Stimulated activated CD8-positive, alpha-beta memory T cell treated with anti-CD3 and anti-CD28 coated beads, Interleukin-12 subunit alpha, Interleukin-12 subunit beta, amount 100 ng/mL, for 1 hour (primary cell): ENCODE measurements at regions not wholly inside any gene's neighbourhood (a gene's known extent, or its start where the extent isn't known, plus 50 kb on each side); places are given as distances from the start of the nearest gene placed in this dataset.

Experiments used
- DNase-seq: peaks from one replicate; pipeline ENCODE4 v3.0.0-alpha.2; 2020; ENCODE audit warnings: low read depth

DNA sequence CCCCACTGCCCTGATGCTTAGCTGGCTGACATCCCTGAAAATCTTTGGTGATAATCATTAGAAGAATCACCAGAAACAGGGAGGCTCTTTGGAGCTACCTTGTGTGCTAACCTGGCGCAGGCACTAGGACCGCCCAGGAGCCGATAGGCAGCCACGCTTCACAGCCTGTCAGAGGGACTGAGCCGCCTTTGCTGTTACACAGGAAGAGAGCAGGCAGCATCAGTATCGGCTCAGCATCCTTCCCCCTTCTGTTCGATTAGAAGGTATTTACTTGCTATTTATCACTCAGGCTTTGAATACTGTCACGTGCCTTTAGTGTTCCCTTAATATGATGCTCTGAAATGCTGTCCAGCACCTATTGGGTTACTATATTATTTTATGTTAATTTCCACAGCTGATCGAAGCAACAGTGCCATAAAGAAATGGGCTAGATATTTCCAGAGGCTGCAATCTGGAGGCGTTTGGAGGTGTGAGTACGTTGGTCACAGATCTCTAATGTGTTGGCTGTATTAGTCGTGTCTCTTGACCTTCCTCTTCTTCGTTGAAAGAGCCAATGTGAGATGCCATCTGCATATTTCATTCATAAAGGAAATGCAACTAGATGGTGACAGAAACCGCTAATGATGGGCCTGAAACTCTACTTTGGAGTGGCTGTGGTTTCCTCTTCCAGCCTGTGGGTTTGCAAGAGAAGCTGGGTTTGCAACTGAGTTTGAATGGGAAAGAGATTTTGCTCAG lies 110.4 kb upstream of the RAB27B start:
- peak; percentile 15 for DNase-seq

DNA sequence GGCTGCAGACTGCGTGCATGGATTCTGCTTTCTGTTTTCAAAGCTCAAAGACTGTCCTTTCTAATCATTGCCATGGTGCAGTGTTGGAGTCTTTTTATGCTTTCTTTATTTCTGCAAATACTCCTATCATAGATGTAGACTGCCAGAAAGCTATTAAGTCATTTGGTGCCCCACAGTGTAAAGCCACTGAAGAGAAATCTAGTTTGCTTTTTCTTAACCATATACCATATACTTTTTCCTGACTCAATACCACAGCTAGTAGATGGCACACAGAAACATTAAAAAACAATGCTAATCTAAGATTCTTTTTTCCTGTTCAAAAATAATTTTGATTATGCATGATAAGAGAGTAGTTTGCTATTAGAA lies 109.9 kb upstream of the RAB27B start:
- DNase-seq, result no peak

- DNase-seq, result no peak
These were observed 107.7 kb upstream of the RAB27B start for GRCh38 chr18:54720620-54721019.

GRCh38 chr18:54726143-54726542 lies 102.1 kb upstream of the RAB27B start:
- no peak for DNase-seq

DNA sequence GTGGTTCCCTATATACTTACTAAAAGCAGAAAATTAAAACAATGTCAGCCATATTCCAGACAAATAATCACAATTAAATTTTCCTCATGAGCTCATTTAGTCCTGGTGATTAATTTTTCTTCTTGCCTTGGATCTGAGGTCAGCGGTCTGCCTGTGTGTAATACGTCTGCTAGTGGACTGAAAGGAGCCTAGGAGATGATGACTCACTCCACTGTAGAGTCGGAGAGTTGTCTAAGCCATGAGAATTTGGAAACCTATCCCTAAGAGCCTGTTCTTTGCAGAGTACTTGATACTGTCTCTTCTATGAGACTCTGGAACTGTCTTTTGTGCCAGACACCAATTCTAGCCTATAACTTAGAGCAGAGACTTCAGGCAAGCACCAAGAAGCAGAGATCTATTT lies 94.2 kb upstream of the RAB27B start:
- no peak for DNase-seq

- no peak for DNase-seq
These were observed 91.3 kb upstream of the RAB27B start for GRCh38 chr18:54736981-54737380.

GRCh38 chr18:54737986-54738385 lies 90.3 kb upstream of the RAB27B start:
- no peak for DNase-seq

GRCh38 chr18:54739476-54739875 lies 88.8 kb upstream of the RAB27B start:
- DNase-seq, result no peak

DNA sequence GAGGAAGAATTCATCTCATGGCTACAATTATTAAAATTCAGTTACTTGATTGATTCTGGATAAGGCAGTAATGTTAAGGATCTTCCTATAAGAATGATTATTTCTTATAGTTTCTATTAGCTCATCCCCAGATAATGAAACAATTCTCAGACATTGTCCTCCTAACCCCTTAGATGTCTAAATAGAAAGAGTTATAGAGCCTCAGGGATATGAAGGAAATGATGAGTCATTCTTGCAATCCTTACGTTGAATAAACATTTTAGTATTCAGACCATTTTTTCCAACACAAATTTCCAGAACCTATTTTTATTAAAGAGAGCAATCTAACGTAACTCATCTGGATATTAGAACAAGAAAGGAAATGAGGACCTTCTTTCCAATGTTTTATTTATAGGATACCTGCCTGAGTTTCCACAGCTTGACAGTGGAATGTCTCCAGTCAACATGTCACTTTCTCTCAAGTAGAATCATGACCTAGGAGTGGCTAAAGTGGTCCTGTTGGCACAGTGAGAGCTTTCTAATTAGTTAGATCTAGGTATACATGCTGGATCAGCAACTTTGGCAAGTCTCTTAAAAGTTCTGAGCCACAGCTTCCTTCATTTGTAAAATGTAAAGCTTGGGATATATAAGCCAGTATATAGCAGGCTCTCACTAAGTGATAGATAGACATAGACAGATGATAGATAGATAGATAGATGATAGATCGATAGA lies 88.0 kb upstream of the RAB27B start:
- no peak for DNase-seq

- no peak for DNase-seq
These were observed 86.2 kb upstream of the RAB27B start for GRCh38 chr18:54742120-54742519.

- no peak for DNase-seq
These were observed 85.3 kb upstream of the RAB27B start for GRCh38 chr18:54742659-54743604.

GRCh38 chr18:54743605-54743995 lies 84.7 kb upstream of the RAB27B start:
- no peak for DNase-seq

GRCh38 chr18:54749291-54749690 lies 79.0 kb upstream of the RAB27B start:
- no peak for DNase-seq

DNA sequence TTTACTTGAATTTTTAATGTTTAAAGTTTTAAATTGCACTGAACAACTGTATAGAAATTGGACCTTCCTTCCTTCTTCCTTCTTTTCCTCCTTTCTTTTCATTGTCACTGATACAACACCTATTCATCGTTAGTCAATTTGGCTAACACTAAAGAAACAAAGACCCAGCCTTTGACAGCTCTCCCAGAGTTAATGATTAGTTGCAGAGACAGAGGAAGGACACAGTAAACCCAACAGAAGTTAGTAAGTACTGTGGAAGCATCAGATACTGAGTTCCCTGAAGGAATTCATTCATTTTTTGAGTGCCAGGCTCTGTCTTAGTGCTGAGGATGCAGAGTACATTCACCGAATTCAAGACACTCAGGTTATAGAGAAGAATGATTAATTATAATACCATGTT lies 77.9 kb upstream of the RAB27B start:
- DNase-seq, result no peak

GRCh38 chr18:54752185-54752584 lies 76.1 kb upstream of the RAB27B start:
- no peak for DNase-seq

DNA sequence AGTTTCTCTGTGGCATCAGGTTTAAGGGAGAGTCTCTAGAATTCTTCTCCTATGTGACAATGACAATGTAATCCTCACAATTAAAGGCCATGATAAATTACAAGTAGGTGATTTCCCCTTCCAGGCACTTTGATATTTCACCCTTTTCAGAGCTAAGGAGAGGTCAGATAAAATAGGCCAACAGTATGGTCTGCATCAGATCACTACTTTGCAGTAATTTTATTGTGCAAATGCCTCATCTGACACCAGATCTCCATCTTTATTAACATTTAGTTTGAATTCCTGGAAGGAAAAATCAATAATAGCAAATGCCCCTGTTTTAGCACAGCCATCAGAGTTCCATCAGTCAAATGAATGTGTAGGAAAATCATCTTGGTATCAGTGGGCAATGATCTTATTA lies 72.8 kb upstream of the RAB27B start:
- DNase-seq, result no peak

- no peak for DNase-seq
These were observed 65.9 kb upstream of the RAB27B start for GRCh38 chr18:54762386-54762785.

DNA sequence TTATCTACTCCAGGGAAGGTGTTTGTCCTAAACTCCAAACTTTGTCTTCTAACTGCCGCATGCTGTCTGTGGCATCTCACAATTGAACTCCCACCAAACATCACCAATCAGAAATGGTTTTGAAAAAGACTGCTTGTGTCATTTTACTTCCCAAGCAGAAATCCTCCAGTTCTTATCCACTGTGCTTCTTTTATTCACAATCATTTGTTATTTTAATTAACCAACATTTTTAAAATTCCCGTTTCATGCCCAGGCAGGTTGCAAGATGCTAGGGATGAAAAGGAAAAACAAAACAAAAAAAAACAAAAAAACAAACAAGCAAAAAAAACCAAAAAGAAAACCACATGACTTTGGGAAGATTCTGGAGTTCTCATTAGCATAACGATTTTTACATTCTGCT lies 63.5 kb upstream of the RAB27B start:
- DNase-seq, result no peak

- DNase-seq, result no peak
These were observed 62.5 kb upstream of the RAB27B start for GRCh38 chr18:54765636-54766375.

DNA sequence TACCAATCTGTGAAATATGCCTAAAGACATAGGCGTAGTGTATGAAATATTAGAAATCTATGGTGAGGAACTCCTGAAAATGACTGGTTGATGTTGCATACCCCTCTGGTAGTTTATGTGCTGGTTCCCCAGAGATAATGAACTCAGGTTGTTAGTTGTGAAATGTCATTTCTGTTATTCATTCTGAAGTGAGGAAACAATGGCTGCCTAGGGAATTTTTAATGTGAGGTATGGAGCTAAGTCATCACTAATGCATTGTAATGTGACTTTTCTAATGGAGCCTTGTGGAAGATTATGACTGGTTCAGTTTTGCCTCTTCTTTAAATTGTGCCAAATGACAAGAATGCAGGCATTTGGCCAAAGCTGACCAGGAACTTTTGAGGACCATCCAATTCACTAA lies 61.6 kb upstream of the RAB27B start:
- DNase-seq, result no peak

GRCh38 chr18:54767098-54767497 lies 61.2 kb upstream of the RAB27B start:
- no peak for DNase-seq
